Eye (tissue), 1 donor: ENCODE measurements at regions not wholly inside any gene's neighbourhood (a gene's known extent, or its start where the extent isn't known, plus 50 kb on each side); places are given as distances from the start of the nearest gene placed in this dataset.

Experiments used
- DNase-seq: peaks from one replicate; pipeline ENCODE4 v3.0.0-alpha.2; 2015

GRCh38 chr6:105757512-105758200, 328.5 kb upstream of the PRDM1 start:
- DNase-seq: no peak

DNA sequence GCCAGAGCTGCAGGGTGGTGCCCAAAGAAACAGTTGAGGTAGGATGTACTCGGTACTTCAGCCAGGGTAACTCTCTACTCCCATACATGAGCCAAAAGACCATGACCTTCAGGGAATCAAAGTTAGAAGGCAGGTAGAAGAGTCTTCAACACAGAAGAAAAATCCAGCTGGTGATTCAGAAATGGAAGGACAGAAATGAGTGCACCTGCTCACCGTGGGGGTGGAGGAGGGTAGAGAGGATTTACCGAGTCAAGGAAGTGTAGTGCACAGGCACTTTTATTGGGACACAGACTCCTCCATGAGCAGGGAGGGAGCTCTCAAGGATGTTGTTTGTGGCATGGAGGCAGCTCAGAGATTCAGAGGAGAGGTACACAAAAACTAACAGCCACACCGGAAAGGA, 330.3 kb upstream of the PRDM1 start:
- DNase-seq: no peak

DNA sequence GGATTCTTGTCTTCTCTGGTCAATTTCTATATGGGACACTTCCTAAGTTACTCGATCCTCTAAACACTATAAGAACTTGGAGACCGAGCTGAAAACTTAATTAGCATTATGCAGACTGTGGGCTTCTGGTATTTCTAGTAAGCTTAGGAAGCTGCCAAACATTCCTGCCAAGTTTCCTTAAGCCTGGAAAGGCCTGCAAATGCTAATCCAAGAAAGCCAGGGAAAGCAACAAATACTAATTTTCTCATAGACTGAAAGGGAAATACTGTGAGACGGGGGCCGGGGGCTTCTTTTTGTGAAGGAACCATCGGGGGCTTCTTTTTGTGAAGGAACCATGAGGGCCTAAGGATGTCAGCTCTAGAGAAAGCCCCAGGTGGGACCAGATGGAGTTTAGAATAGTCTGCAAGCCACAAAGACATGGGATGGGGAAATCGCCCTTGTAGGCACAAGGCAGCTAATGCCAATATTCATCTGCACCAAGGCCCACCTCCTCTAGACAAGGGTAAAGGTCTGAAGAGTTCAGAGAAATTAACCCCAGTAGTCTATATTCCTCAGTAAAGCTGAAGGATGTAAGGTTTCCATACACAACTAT, 332.4 kb upstream of the PRDM1 start:
- DNase-seq: peak; percentile 35

GRCh38 chr6:105753207-105753606, 332.9 kb upstream of the PRDM1 start:
- no peak for DNase-seq

DNA sequence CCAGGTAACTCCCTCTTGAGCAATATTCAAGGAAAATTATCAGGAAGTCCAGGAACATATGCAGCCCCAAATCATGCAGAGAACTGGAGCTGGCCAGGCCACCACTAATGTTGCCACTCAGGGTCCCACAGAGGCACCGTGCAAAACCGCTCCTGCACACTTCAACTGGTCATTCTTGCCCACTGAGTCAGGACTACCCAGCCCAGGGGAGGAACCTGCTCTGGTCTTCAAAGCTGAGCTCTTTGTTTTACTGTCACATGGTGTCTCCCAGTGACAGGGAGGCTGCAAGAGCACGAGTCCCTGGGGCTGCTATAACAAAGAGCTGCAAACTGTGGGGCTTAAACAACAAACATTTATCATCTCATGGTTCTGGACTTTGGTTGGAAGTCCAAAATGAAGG, 336.0 kb upstream of the PRDM1 start:
- no peak for DNase-seq

DNA sequence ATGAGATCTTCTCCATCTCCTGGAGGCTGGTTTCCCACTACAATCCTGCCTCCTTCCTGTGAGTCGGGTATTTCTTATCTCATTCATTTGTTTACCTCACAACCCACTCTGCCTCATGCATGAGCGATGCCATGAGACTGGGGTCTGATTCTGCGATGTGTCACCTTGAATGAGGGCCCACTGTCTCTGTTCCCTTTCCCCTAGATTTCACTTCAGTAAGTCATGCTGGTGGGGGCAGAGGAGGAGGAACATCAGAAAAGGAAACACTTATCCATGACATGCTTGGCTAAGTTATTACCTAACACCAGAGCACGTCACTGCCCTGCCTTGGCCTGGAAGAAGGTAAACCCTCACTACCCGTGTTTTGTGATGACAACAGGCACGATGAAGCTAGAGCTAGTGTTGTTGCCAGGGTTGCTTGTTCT, 337.4 kb upstream of the PRDM1 start:
- no peak for DNase-seq

DNA sequence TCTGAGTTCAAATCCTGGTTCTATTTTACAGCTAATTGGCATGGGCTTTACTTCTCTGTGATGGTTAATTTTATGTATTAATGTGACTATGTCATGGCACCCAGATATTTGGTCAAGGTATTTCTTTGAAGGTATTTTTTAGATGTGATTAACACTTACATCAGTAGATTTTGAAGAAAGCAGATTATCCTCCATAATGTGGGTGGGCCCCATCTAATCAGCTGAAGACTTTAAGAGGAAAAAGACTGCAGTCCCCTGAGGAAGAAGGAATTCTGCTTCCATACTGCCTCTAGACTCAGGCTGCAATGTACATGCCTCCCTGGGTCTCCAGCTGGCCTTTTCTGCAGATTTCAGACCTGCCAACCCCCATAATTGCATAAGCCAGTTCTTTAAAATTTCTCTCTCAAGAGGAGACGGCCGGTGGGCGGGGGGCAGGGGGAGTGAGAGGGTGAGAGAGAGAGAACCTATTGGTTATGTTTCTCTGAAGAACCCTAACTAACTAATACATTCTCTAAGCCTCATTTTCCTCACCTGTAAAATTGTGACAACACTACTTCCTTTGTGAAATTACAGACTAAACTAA, 338.2 kb upstream of the PRDM1 start:
- DNase-seq: no peak

DNA sequence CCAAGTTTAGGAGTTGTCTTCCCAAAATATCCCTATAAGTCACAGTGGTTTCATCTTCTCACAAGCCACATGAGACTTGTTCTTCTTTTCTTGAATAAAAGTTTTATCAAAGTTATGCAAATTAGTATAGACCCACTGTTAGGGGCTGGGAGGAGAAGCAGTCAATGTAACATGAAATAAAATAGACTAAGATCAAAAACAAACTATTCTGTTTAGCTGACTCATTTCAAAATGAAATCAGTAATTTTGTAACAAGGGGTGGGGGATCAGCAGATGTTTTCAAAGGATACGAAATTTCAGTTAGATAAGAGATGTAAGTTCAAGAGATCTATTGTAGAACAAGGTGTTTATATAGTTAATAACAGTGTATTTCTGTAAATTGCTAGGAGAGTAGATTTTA, 339.6 kb upstream of the PRDM1 start:
- DNase-seq: no peak

- DNase-seq: no peak
These were observed 340.0 kb upstream of the PRDM1 start for GRCh38 chr6:105746130-105746505.

GRCh38 chr6:105745464-105746129, 340.5 kb upstream of the PRDM1 start:
- no peak for DNase-seq

DNA sequence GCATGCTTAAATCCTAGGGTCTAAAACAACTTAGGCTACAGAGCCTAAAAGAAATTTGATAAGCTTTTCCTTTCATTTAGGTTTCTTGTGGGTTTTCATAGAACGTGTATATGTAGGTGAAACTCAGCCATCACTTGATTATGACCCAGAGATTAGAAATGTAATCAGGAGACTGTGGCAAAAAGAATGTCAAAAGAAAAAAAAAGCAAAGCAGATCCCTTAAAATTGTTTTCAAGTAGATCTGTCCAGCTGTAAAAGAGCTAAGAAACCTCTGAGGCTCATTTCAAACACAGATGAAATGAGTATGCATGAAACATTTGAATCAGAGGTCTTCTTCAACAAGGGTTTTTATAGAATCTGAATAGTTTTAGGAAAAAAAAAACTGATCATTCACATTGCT, 341.3 kb upstream of the PRDM1 start:
- no peak for DNase-seq

- DNase-seq: no peak
These were observed 338.2 kb upstream of the PREP start for GRCh38 chr6:105740946-105741645.

DNA sequence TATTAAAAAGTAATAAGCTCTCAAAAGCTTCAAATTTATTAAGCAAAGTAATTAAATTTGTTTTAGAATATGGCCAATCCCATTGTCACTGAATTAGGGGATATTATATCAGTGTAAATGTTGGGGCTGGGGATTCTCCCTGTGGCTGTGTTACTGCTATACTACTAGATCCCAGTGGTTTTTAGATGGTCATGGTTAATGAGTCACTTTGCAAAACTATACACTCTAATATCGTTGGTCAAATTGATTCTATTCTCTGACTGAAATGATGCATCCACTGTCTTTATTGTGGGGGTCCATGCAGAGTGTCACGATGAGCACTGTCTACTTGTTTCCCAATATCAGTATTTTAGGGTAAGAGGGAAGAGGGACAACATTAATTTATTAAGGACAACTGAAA, 336.9 kb upstream of the PREP start:
- no peak for DNase-seq

DNA sequence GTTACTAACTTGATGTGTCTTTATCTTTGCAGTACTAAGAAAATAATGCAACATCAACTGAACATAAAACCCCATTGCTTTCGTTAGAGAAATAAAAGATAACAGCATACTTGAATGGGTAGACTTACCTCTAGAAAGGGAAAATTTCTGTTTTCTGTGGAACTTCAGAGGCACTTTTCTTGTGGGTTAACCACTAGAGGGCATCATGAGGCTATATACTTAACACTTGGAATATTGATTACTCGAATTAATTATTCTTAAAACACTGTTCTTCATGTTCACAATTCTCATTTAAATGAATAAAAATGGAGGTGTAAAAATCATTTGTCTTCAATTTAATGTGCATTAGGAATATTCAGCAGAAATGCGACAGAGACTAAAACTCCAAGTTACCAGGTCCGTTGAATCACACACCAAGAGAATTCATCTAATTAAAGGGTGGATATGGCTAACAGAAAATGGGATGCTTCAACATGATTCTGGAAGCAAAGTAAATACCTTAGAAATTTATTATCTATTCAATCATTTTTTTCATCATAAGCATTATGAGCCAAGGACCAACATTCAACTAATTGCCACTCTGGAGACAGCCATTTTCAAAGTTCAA, 330.8 kb upstream of the PREP start:
- peak; percentile 29 for DNase-seq

- DNase-seq: no peak
These were observed 326.1 kb upstream of the PREP start for GRCh38 chr6:105728995-105729394.

DNA sequence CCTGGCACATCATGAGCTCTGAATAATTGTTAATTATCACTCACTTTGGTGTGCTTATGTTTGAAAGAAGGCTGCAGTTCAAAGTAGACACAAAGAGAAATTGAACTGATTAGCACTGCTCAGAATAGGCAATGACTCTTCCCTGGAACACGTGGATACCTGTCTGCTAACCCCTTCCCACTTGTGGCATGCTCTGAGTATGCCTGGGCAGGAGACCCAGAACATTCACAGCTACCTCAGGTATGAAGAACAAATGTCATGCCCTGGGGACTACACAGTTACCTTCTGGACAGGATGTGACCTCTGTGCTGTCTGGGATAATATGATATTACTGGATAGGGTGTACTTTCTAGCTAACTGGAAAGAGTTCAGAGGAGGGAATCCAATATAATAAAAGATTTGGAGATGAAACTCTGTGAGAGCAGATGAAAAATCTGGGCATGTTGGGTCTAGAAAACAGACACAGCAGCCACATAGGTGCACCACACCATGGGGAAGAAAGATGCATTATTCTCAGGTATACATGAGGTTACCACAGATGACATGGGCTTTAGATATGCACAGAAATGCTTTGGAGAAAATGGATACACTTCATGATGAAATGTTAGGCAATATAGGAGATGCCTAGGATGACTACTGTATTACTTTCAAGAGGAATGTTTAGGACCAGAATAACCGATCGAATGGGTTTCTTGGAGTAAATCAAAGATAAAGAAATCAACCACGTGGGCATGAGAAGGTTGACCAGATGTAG, 324.2 kb upstream of the PREP start:
- DNase-seq: no peak

DNA sequence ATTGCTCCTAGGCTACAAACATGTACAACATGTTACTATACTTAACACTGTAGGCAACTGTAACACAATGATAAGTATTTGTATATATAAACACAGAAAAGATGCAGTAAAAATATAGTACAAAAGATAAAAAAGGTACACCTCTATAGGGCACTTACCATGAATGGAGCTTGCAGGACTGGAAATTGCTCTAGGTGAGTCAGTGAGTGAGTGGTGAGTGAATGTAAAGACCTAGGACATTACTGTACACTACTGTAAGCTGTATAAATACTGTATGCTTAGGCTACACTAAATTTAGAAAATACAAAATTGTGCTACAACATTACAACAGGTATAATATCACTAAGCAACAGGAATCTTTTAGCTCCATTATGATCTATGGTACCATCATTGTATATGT, 312.0 kb upstream of the PREP start:
- no peak for DNase-seq

DNA sequence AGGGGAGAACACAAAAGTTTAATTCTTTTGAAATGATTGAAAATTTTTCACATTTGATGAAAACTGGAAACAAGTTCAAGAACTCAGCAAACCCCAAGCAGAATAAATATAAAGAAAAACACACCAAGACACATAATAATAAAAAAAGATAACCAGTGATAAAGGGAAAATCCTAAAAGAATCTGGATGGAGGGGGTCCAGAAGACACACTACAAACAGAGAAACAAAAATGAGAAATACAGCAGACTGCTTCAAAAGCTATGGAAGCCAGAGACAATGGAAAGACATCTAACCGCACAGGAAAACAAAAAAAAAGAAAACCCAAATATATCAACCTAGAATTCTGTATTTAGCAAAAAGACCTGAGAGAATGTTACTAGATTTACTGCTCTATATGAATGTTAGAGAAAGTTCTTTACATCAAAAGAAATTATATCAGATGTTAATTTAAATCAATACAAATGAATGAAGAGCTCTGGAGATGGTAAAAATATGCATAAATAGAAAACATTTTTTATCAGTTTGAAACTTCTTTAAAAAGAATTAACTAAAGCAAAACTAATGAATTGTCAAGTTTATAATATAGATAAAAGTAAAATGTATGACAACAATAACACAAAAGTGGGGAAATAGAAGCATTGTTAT, 310.7 kb upstream of the PREP start:
- no peak for DNase-seq

GRCh38 chr6:105711216-105711615, 308.3 kb upstream of the PREP start:
- DNase-seq: no peak

GRCh38 chr6:105705608-105706007, 302.7 kb upstream of the PREP start:
- no peak for DNase-seq

GRCh38 chr6:105695461-105695860, 292.6 kb upstream of the PREP start:
- no peak for DNase-seq
